ENCODE measurements at regions not wholly inside any gene's neighbourhood (a gene's known extent, or its start where the extent isn't known, plus 50 kb on each side); places are given as distances from the start of the nearest gene placed in this dataset.

- no peak overlapping the region for H3K4me3 Mint-ChIP-seq
- no peaks in the 10 kb centered on the region for H3K4me1 Mint-ChIP-seq
- no peak overlapping the region for H3K27ac Mint-ChIP-seq (ENCODE audit: unreplicated experiment)
- no peak for DNase-seq (ENCODE audit: low read depth, low spot score)
- H3K9me3 Mint-ChIP-seq, result peaks cover 4% of the 10 kb centered on the region
- TF ChIP-seq CTCF (conservative IDR thresholded peaks at IDR 0.05), result no peak
- H3K27me3 Mint-ChIP-seq (ENCODE audit: low read depth), result no peaks in the 10 kb centered on the region
- no peaks in the 10 kb centered on the region for H3K36me3 Mint-ChIP-seq (ENCODE audit: low read depth)
Measured at GRCh38 chr2:223107825-223108224, 55.8 kb downstream of the KCNE4 start.

DNA sequence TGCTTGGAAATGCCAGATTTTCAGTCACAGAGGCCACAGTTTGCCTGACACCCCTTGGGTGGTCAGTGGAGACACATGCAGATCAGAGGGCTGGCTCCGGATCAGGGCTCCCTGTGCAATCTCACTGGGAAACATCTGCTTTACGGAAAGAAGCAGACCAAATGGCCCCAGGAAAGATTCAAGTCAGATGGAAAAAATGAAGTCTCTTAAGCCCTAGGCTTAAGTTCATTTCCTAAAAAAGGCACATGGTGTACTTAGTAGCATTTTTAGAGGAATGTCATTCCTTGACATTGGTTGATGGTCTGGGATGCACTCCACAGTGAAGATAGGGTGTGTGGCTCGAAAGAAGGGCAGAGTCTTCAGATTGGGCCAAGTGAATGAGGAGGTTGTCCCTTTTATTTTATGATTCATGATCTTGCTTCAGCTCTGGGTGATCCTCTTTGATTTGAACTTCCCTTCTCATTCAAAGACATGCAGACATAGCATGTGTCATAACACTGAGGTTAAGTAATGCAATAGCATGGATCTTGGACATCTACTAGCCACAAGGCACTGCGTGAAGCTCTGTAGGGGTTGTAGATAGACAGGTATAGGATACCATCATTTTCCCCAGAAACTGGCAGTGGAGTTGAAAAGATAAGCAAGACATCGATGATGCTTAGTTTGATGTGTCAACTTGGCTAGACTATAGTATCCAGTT lies 56.5 kb downstream of the KCNE4 start:
- no peak for DNase-seq (ENCODE audit: low read depth, low spot score)
- no peak overlapping the region for H3K27ac Mint-ChIP-seq (ENCODE audit: unreplicated experiment)
- H3K4me3 Mint-ChIP-seq, result no peak overlapping the region
- H3K36me3 Mint-ChIP-seq (ENCODE audit: low read depth), result no peaks in the 10 kb centered on the region
- no peaks in the 10 kb centered on the region for H3K4me1 Mint-ChIP-seq
- peaks cover 4% of the 10 kb centered on the region for H3K9me3 Mint-ChIP-seq
- no peak for TF ChIP-seq CTCF (conservative IDR thresholded peaks at IDR 0.05)
- no peaks in the 10 kb centered on the region for H3K27me3 Mint-ChIP-seq (ENCODE audit: low read depth)

DNA sequence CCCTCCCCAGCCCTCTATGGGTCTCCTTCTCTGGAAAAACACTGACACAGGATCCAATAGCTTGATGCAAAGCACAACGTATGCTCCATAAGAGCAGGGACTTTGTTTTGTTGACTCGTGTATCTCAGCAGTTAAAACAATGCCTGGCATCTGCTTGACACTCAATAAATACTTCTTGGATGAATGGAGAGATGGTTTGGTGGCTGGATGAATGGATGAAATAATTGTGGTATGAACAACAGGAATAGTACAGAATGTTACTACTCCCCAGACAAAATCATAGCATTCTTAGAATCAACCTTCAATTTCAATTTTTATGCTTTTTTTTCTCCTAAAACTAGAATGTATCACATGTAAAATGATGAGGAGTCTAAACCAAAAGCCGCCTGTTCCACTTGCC lies 57.4 kb downstream of the KCNE4 start:
- H3K4me3 Mint-ChIP-seq, result no peak overlapping the region
- no peaks in the 10 kb centered on the region for H3K4me1 Mint-ChIP-seq
- H3K27ac Mint-ChIP-seq (ENCODE audit: unreplicated experiment), result no peak overlapping the region
- no peak for TF ChIP-seq CTCF (conservative IDR thresholded peaks at IDR 0.05)
- no peaks in the 10 kb centered on the region for H3K36me3 Mint-ChIP-seq (ENCODE audit: low read depth)
- peaks cover 4% of the 10 kb centered on the region for H3K9me3 Mint-ChIP-seq
- DNase-seq (ENCODE audit: low read depth, low spot score), result no peak
- H3K27me3 Mint-ChIP-seq (ENCODE audit: low read depth), result no peaks in the 10 kb centered on the region

DNA sequence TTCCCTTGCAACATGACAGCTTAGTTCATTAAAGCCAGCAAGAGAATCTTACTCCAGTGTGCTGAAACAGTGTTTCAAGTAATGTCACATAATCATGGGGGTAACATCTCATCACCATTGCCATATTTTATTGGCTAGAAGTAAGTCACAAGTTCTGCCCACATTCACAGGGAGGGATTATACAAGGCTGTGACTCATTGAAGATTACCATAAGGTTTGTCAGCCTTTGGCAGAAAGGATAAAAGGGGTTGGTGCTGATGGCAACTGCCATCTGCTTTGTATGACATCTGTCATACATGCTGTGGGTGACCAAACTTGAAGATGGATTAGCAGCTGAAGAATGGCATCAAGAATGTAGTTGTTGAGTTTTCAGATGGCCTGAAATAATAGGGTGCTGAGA lies 61.2 kb downstream of the KCNE4 start:
- Mint-ChIP-seq H3K4me3 (no peak overlapping the region), H3K27me3 (ENCODE audit: low read depth) (no peaks in the 10 kb centered on the region), H3K27ac (ENCODE audit: unreplicated experiment) (no peak overlapping the region), H3K36me3 (ENCODE audit: low read depth) (no peaks in the 10 kb centered on the region), H3K4me1 (no peaks in the 10 kb centered on the region), H3K9me3 (peaks cover 4% of the 10 kb centered on the region)
- TF ChIP-seq CTCF (conservative IDR thresholded peaks at IDR 0.05), result no peak
- DNase-seq (ENCODE audit: low read depth, low spot score), result no peak

GRCh38 chr2:223114170-223114569 lies 62.2 kb downstream of the KCNE4 start:
- no peaks in the 10 kb centered on the region for H3K4me1 Mint-ChIP-seq
- H3K4me3 Mint-ChIP-seq, result no peak overlapping the region
- H3K27ac Mint-ChIP-seq (ENCODE audit: unreplicated experiment), result no peak overlapping the region
- DNase-seq (ENCODE audit: low read depth, low spot score), result no peak
- no peaks in the 10 kb centered on the region for H3K27me3 Mint-ChIP-seq (ENCODE audit: low read depth)
- no peak for TF ChIP-seq CTCF (conservative IDR thresholded peaks at IDR 0.05)
- H3K9me3 Mint-ChIP-seq, result no peaks in the 10 kb centered on the region
- no peaks in the 10 kb centered on the region for H3K36me3 Mint-ChIP-seq (ENCODE audit: low read depth)

All from neural crest cell (in vitro differentiated cells).